ENCODE measurements at regions not wholly inside any gene's neighbourhood (a gene's known extent, or its start where the extent isn't known, plus 50 kb on each side); places are given as distances from the start of the nearest gene placed in this dataset.

- Histone ChIP-seq H3K4me1 (ENCODE audit: control insufficient read depth in 4 of 4, insufficient read depth in 4 of 4, low read length in 3 of 4) (no peaks in the 10 kb centered on the region), H3K9ac (ENCODE audit: low read depth in 1 of 2, low read length in 2 of 2) (no peak overlapping the region), H3K27me3 (ENCODE audit: control insufficient read depth in 4 of 4, insufficient read depth in 4 of 4, low read length in 3 of 4) (no peaks in the 10 kb centered on the region), H3K4me3 (ENCODE audit: low read depth in 1 of 3, low read length in 3 of 3) (no peak overlapping the region), H3K36me3 (ENCODE audit: control insufficient read depth in 4 of 4, insufficient read depth in 3 of 4, low read depth in 1 of 4, low read length in 3 of 4) (no peaks in the 10 kb centered on the region), H3K27ac (ENCODE audit: low read depth in 1 of 2, low read length in 2 of 2) (no peak overlapping the region), H3K9me3 (ENCODE audit: control insufficient read depth in 4 of 4, low read length in 3 of 4) (no peaks in the 10 kb centered on the region)
- TF ChIP-seq ZBTB33 (IDR thresholded peaks at IDR 0.05) (no peak), TAF1 (conservative IDR thresholded peaks at IDR 0.05) (no peak), EGR1 (IDR thresholded peaks at IDR 0.05; ENCODE audit: low read depth in 2 of 2) (no peak), RAD21 (IDR thresholded peaks at IDR 0.05) (no peak), ATF3 (IDR thresholded peaks at IDR 0.05) (no peak), GABPA (IDR thresholded peaks at IDR 0.05 in 1 of 2, conservative IDR thresholded peaks at IDR 0.05 in 1 of 2) (no peak), FOXA1 (IDR thresholded peaks at IDR 0.05) (no peak), FOXA2 (IDR thresholded peaks at IDR 0.05) (no peak), CTCF (IDR thresholded peaks at IDR 0.05; ENCODE audit: low read depth, low read length, missing input control) (no peak), HNF4G (IDR thresholded peaks at IDR 0.05) (no peak), NR2F2 (IDR thresholded peaks at IDR 0.05) (no peak), SP1 (IDR thresholded peaks at IDR 0.05) (no peak), HNF4A (conservative IDR thresholded peaks at IDR 0.05) (no peak), RXRA (IDR thresholded peaks at IDR 0.05) (no peak), JUND (IDR thresholded peaks at IDR 0.05) (no peak), MAX (IDR thresholded peaks at IDR 0.05) (no peak), YY1 (IDR thresholded peaks at IDR 0.05) (no peak)
- DNase-seq (ENCODE audit: low spot score): no peak
- WGBS: 22% methylated on average over 2 of the region's 2 CpGs
Measured at GRCh38 chr2:175553910-175554309, 372.4 kb upstream of the ATP5MC3 start.

- DNase-seq (ENCODE audit: low spot score): no peak
- H3K9me3 ChIP-seq (ENCODE audit: control insufficient read depth in 4 of 4, low read length in 3 of 4): no peaks in the 10 kb centered on the region
- TF ChIP-seq ZBTB33 (IDR thresholded peaks at IDR 0.05) (no peak), REST (IDR thresholded peaks at IDR 0.05) (no peak), SP1 (IDR thresholded peaks at IDR 0.05) (no peak), HNF4A (conservative IDR thresholded peaks at IDR 0.05) (no peak), GABPA (IDR thresholded peaks at IDR 0.05 in 1 of 2, conservative IDR thresholded peaks at IDR 0.05 in 1 of 2) (no peak), JUND (IDR thresholded peaks at IDR 0.05) (no peak), YY1 (IDR thresholded peaks at IDR 0.05) (no peak), ATF3 (IDR thresholded peaks at IDR 0.05) (no peak), MAX (IDR thresholded peaks at IDR 0.05) (no peak), NR2F2 (IDR thresholded peaks at IDR 0.05) (no peak), RXRA (IDR thresholded peaks at IDR 0.05) (no peak), EGR1 (IDR thresholded peaks at IDR 0.05; ENCODE audit: low read depth in 2 of 2) (no peak), CTCF (IDR thresholded peaks at IDR 0.05; ENCODE audit: low read depth, low read length, missing input control) (no peak), HNF4G (IDR thresholded peaks at IDR 0.05) (no peak), FOXA1 (IDR thresholded peaks at IDR 0.05) (no peak), FOXA2 (IDR thresholded peaks at IDR 0.05) (no peak), TAF1 (conservative IDR thresholded peaks at IDR 0.05) (no peak)
- H3K27me3 ChIP-seq (ENCODE audit: control insufficient read depth in 4 of 4, insufficient read depth in 4 of 4, low read length in 3 of 4): no peaks in the 10 kb centered on the region
- H3K9ac ChIP-seq (ENCODE audit: low read depth in 1 of 2, low read length in 2 of 2): no peak overlapping the region
- WGBS: 49% methylated on average over 1 of the region's 1 CpG
- no peak overlapping the region for H3K27ac ChIP-seq (ENCODE audit: low read depth in 1 of 2, low read length in 2 of 2)
- no peaks in the 10 kb centered on the region for H3K36me3 ChIP-seq (ENCODE audit: control insufficient read depth in 4 of 4, insufficient read depth in 3 of 4, low read depth in 1 of 4, low read length in 3 of 4)
- no peaks in the 10 kb centered on the region for H3K4me1 ChIP-seq (ENCODE audit: control insufficient read depth in 4 of 4, insufficient read depth in 4 of 4, low read length in 3 of 4)
- no peak overlapping the region for H3K4me3 ChIP-seq (ENCODE audit: low read depth in 1 of 3, low read length in 3 of 3)
Measured at GRCh38 chr2:175552902-175553301, 371.4 kb upstream of the ATP5MC3 start.
